Heart left ventricle (tissue), 16 donors: ENCODE measurements at regions not wholly inside any gene's neighbourhood (a gene's known extent, or its start where the extent isn't known, plus 50 kb on each side); places are given as distances from the start of the nearest gene placed in this dataset.

Experiments used
- ATAC-seq, 4 donors: fragments of 200-7000 bp; cut with Tn5 transposase; one replicate each; pipeline ENCODE4 v1.9.1; 2020 to 2022; ENCODE audit warnings: moderate library complexity in 4 of 4, mild to moderate bottlenecking in 3 of 4, moderate number of reproducible peaks in 1 of 4
- DNase-seq, 5 donors: peaks; one replicate each; pipeline ENCODE4 v3.0.0-alpha.2; 2020
- H3K27ac ChIP-seq, 12 donors: fragments of 200-600 bp; sonication (generic) in 4 of 12; one replicate each; pipeline versions ENCODE4 v1.5.0 to v1.8.0; 2016 to 2022; ENCODE audit warnings: mild to moderate bottlenecking in 2 of 12
- H3K27me3 ChIP-seq, 9 donors: fragments of 200-600 bp; sonication (generic) in 2 of 9; one replicate each; pipeline versions ENCODE4 v1.5.1 to v1.8.0; 2016 to 2022; ENCODE audit warnings: mild to moderate bottlenecking in 3 of 9
- H3K36me3 ChIP-seq, 9 donors: fragments of 200-600 bp; sonication (generic) in 2 of 9; one replicate each; pipeline versions ENCODE4 v1.5.0 to v1.8.0; 2018 to 2022; ENCODE audit warnings: mild to moderate bottlenecking in 2 of 9
- H3K4me1 ChIP-seq, 12 donors: fragments of 200-600 bp; sonication (generic) in 4 of 12; one replicate each; pipeline versions ENCODE4 v1.5.0 to v1.8.0; 2016 to 2022; ENCODE audit warnings: mild to moderate bottlenecking in 3 of 12
- H3K4me3 ChIP-seq, 12 donors: fragments of 200-600 bp; sonication (generic) in 4 of 12; one replicate each; pipeline versions ENCODE4 v1.5.0 to v1.8.0; 2017 to 2022; ENCODE audit warnings: mild to moderate bottlenecking in 9 of 12, moderate library complexity in 4 of 12
- H3K9me3 ChIP-seq, 12 donors: fragments of 200-600 bp; sonication (generic) in 4 of 12; one replicate each; pipeline versions ENCODE4 v1.5.0 to v1.8.0; 2016 to 2022; ENCODE audit warnings: mild to moderate bottlenecking in 1 of 12
- POLR2A ChIP-seq, 2 donors: fragments of 450-650 bp; IDR thresholded peaks; one replicate each; pipeline ENCODE4 v1.6.1; 2017; ENCODE audit warnings: antibody characterized with exemption in 2 of 2, mild to moderate bottlenecking in 2 of 2, moderate library complexity in 2 of 2
- WGBS, 4 donors: extraction: QIAGEN DNeasy Blood & Tissue Kit in 2 of 4; methylation state at CpG; one replicate each; pipeline versions ENCODE4 v1.1.5 to v1.1.7; 2013 to 2018; 5-methylcytosine and 5-hydroxymethylcytosine counted together
- intact Hi-C, 10 donors: fragments of 100-400 bp; cut with DNase I; formaldehyde crosslinking; loops; one replicate each; pipeline versions ENCODE4 v1.11.1 to v1.14.2; 2022
- TF ChIP-seq, protein P1 (sequence below), 12 donors: fragments of 200-600 bp; sonication (generic) in 4 of 12; IDR thresholded peaks; one replicate each; pipeline versions ENCODE4 v1.5.0 to v1.8.0; 2018 to 2022; ENCODE audit warnings: antibody characterized with exemption in 12 of 12, mild to moderate bottlenecking in 5 of 12
- donor health status: ischemic (EF 13 %, LVEDD 7.1; RV severe dilation, severe dysfunction).
- donor health status: healthy with polysubstance abuse.
- donor health status: DM: no; HTN: yes; CAD: no.
- donor health status: DM: no; HTN: no; CAD: no.
- donor health status: ischemic (EF 25% LVEDD 6.9; RV normal size, moderate dysfunction).
- donor health status: ischemic (EF 25% LVEDD 5.7; RV mildly dilated, moderate dysfunction).
- donor health status: healthy.
- donor health status: DM: yes; HTN: yes; CAD: no.
- donor health status: ischemic (EF 35%, LVEDD 5.7; RV mildly dilated, moderate dysfunction).
- donor health status: nonischemic (EF 11% LVEDD 7.7; RV severe dilation, severe dysfunction).
- donor health status: DM: yes; HTN: yes; CAD: no.
- donor health status: PGD.
- donor health status: ischemic (EF 29% LVEDD 5.4; RV normal size, mild dysfunction).
- donor health status: nonischemic (EF 23%, LVEDD 6.1; RV moderate dilation, normal function).

DNA sequence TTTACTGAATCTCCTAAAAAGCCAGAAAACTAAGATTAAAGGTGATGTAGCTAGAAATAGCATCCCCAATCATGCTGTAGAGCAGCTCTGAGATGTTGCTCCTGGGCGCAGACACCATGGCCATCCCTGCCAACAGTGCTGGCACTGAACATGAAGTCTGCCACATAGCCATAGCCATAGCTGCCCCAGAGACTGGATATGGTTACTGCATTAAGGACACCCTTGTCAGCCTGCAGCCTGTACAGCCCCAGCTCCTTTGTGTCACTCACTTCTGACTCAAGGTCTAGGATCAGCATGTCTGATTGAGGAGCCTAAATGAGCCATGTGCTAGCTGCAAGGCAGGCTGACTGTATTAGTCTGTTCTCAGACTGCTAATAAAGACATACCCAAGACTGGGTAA lies 284.6 kb downstream of the RPS24 start:
- DNase-seq: peak in 1 of 5 donors; percentile 4
- no peak overlapping the region for H3K4me3 ChIP-seq
- peak overlapping the region in 1 of 12 donors; percentile 72 for H3K27ac ChIP-seq
- peak in 3 of 4 donors; percentile 29 to 34 (median 33) for ATAC-seq
- H3K9me3 ChIP-seq: peaks cover 0 to 5% (median 0%) of the 10 kb centered on the region in 12 donors
- H3K36me3 ChIP-seq: no peaks in the 10 kb centered on the region
- 83 to 94% (median 88%) methylated on average over 1 of the region's 1 CpG for WGBS, 4 donors
- H3K4me1 ChIP-seq: peaks cover 0 to 18% (median 9%) of the 10 kb centered on the region in 12 donors
- TF ChIP-seq, protein P1, sequence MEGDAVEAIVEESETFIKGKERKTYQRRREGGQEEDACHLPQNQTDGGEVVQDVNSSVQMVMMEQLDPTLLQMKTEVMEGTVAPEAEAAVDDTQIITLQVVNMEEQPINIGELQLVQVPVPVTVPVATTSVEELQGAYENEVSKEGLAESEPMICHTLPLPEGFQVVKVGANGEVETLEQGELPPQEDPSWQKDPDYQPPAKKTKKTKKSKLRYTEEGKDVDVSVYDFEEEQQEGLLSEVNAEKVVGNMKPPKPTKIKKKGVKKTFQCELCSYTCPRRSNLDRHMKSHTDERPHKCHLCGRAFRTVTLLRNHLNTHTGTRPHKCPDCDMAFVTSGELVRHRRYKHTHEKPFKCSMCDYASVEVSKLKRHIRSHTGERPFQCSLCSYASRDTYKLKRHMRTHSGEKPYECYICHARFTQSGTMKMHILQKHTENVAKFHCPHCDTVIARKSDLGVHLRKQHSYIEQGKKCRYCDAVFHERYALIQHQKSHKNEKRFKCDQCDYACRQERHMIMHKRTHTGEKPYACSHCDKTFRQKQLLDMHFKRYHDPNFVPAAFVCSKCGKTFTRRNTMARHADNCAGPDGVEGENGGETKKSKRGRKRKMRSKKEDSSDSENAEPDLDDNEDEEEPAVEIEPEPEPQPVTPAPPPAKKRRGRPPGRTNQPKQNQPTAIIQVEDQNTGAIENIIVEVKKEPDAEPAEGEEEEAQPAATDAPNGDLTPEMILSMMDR (IDR thresholded peaks at IDR 0.05): no peak
- TF ChIP-seq POLR2A (IDR thresholded peaks at IDR 0.05): no peak
- intact Hi-C loops: no loop called here
- H3K27me3 ChIP-seq: no peaks in the 10 kb centered on the region

DNA sequence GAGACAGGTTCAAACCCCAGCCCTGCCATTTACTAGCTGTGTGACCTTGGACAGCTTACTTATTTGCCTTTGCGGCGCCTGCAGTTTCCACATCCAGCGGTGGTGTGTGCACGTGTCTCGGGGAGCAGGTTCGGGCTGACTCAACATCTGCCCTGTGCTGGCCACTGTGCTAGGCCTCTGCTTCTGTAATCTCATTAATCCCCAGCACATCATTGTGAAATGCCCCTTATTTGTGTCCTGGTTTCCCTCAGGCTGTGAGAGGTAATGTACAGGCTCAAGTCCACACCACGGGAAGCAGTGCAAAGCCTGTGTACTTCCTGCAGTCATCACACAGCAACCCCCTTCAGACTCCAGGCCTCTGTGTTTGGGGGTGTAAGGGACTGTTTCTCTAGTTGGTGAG lies 285.7 kb downstream of the RPS24 start:
- DNase-seq: peak in 1 of 5 donors; percentile 2
- TF ChIP-seq, protein P1 (IDR thresholded peaks at IDR 0.05): no peak
- TF ChIP-seq POLR2A (IDR thresholded peaks at IDR 0.05): no peak
- H3K27me3 ChIP-seq: no peaks in the 10 kb centered on the region
- peaks cover 0 to 18% (median 9%) of the 10 kb centered on the region in 12 donors for H3K4me1 ChIP-seq
- H3K4me3 ChIP-seq: no peak overlapping the region
- H3K36me3 ChIP-seq: no peaks in the 10 kb centered on the region
- peaks cover 0 to 5% (median 0%) of the 10 kb centered on the region in 12 donors for H3K9me3 ChIP-seq
- 88 to 97% (median 92%) methylated on average over 7 of the region's 7 CpGs for WGBS, 4 donors
- ATAC-seq: no peak
- peak overlapping the region in 1 of 12 donors; percentile 72 for H3K27ac ChIP-seq
- intact Hi-C loops: no loop called here

DNA sequence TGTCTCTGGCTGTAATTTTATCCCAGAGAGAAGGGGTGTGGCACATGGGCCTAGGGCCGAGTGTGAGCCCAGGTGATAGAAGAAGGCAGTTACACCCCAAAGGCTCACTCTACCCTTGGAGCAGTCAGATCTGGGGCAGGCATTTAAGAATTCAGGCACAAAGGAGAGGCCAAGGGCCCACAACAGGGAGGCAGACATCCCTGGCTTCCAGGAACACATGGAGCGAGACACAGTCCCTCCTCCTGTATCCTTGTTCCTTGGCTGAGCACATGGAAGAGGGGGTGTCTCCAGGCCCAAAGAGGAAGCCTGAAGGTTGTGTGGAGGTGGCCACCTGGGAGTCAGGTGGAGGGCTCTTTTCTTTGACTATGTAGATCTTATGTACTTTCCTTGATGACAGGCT lies 286.2 kb downstream of the RPS24 start:
- H3K27me3 ChIP-seq: no peaks in the 10 kb centered on the region
- peak overlapping the region in 1 of 12 donors; percentile 72 for H3K27ac ChIP-seq
- peaks cover 0 to 6% (median 0%) of the 10 kb centered on the region in 12 donors for H3K9me3 ChIP-seq
- DNase-seq (peak in 1 of 5 donors; percentile 1), ATAC-seq (no peak)
- 82 to 93% (median 87%) methylated on average over 2 of the region's 2 CpGs for WGBS, 4 donors
- TF ChIP-seq, protein P1 (IDR thresholded peaks at IDR 0.05): no peak
- TF ChIP-seq POLR2A (IDR thresholded peaks at IDR 0.05): no peak
- H3K4me3 ChIP-seq: no peak overlapping the region
- H3K36me3 ChIP-seq: no peaks in the 10 kb centered on the region
- intact Hi-C loops: no loop called here
- peaks cover 0 to 18% (median 9%) of the 10 kb centered on the region in 12 donors for H3K4me1 ChIP-seq

DNA sequence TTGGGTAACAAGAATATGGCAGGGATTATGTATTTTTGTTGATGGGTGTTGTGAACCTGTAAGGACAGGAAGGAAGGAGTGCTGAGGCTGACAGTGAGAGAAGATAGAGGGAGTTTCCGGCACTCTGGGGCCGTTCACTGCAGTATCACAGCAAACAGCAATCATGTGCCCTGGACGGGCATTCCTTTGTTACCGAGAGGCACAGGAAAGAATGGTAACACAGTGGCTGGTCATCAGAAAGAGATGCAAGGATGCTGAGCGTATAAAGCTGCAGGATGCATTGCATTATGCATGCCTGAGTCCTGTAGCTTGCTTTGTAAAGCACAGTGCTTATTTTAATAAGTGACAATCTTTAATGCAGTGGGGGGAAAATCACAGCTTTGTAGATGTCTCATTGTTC lies 286.8 kb downstream of the RPS24 start:
- no peaks in the 10 kb centered on the region for H3K27me3 ChIP-seq
- H3K4me3 ChIP-seq: no peak overlapping the region
- H3K27ac ChIP-seq: no peak overlapping the region
- ATAC-seq (no peak), DNase-seq (peak in 1 of 5 donors; percentile 2)
- H3K36me3 ChIP-seq: no peaks in the 10 kb centered on the region
- TF ChIP-seq POLR2A (IDR thresholded peaks at IDR 0.05): no peak
- TF ChIP-seq, protein P1 (IDR thresholded peaks at IDR 0.05): no peak
- peaks cover 0 to 18% (median 9%) of the 10 kb centered on the region in 12 donors for H3K4me1 ChIP-seq
- intact Hi-C loops: no loop called here
- 54 to 66% (median 59%) methylated on average over 5 of the region's 5 CpGs for WGBS, 4 donors
- H3K9me3 ChIP-seq: peaks cover 0 to 7% (median 0%) of the 10 kb centered on the region in 12 donors
